HCT116 (cell line): ENCODE measurements at regions not wholly inside any gene's neighbourhood (a gene's known extent, or its start where the extent isn't known, plus 50 kb on each side); places are given as distances from the start of the nearest gene placed in this dataset.

ENCODE experiments used
- ATAC-seq: fragments of 200-7000 bp; cut with Tn5 transposase; 2 replicates; pipeline ENCODE4 v1.9.1; 2020; ENCODE audit warnings: mild to moderate bottlenecking, moderate library complexity
- BruUV-seq: library from RNA; stranded (reverse); fragments of 400-500 nt; replicated peaks from 2 replicates; lab custom pipeline; 2021; lab: Mats Ljungman, UMichigan
- CTCF ChIA-PET: fragments of 300-600 bp; sonication (Branson Sonifier 250); formaldehyde crosslinking; loops from one replicate; lab custom pipeline; 2021; ENCODE audit warnings: antibody characterized with exemption; lab: Charles Lee
- POLR2A ChIA-PET: fragments of 300-600, 350-600 bp; sonication (Branson Sonifier 250); formaldehyde crosslinking; loops from one replicate; lab custom pipeline; 2021; ENCODE audit warnings: antibody characterized with exemption; lab: Charles Lee
- RAD21 ChIA-PET, 2 experiments: fragments of 300-600 bp; sonication (Branson Sonifier 250); formaldehyde crosslinking; loops; one replicate each; lab custom pipeline; 2023; ENCODE audit warnings: low total read pairs in 2 of 2; ENCODE audit not compliant: uncharacterized antibody in 2 of 2, unreplicated experiment in 2 of 2, low non-redundant PET in 1 of 2; lab: Charles Lee
- DNase-seq: peaks from one replicate; pipeline ENCODE4 v3.0.0-alpha.2; 2010; ENCODE audit warnings: low read depth, low spot score
- H2AFZ ChIP-seq: fragments of 200-600 bp; shearing (Covaris generic), sonication (generic); 2 replicates; pipeline ENCODE4 v1.6.1; 2017; ENCODE audit warnings: low read depth, mixed run types, mixed read lengths, antibody characterized with exemption, low read length; ENCODE audit not compliant: poor library complexity, severe bottlenecking
- H3K27ac ChIP-seq: 2 replicates; pipeline ENCODE4 v1.5.1; 2012; ENCODE audit warnings: low read depth, low read length
- H3K27me3 ChIP-seq: fragments of 200-600 bp; sonication (generic); 2 replicates; pipeline ENCODE4 v1.6.1; 2016; ENCODE audit warnings: mixed run types, low read length, mixed read lengths; ENCODE audit not compliant: insufficient read depth
- H3K36me3 ChIP-seq, 2 experiments: fragments of 200-500 bp in 1 of 2; fragments of 200-600 bp in 1 of 2; sonication (Bioruptor generic) in 1 of 2; sonication (generic) in 1 of 2; 2 replicates each; pipeline versions ENCODE4 v1.5.1 to v1.6.1; 2014 to 2016; ENCODE audit warnings: low read length in 2 of 2, inconsistent platforms in 1 of 2, mixed read lengths in 1 of 2, mixed run types in 1 of 2; ENCODE audit not compliant: insufficient read depth in 2 of 2, control insufficient read depth in 1 of 2
- H3K4me1 ChIP-seq, 2 experiments: fragments of 200-600 bp in 1 of 2; sonication (generic) in 1 of 2; 2 replicates each; pipeline versions ENCODE4 v1.5.1 to v1.6.1; 2012 to 2017; ENCODE audit warnings: low read length in 2 of 2, inconsistent platforms in 1 of 2, mild to moderate bottlenecking in 1 of 2, mixed read lengths in 1 of 2, mixed run types in 1 of 2, moderate library complexity in 1 of 2; ENCODE audit not compliant: insufficient read depth in 2 of 2, control insufficient read depth in 1 of 2
- H3K4me2 ChIP-seq: fragments of 200-600 bp; sonication (generic); 2 replicates; pipeline ENCODE4 v1.6.1; 2017; ENCODE audit warnings: mixed run types, low read length, mixed read lengths
- H3K4me3 ChIP-seq, 2 experiments: fragments of 200-600 bp in 1 of 2; sonication (generic) in 1 of 2; replicated peaks in 1 of 2; 2 replicates each; pipeline ENCODE4 v1.5.1; 2011 to 2016; ENCODE audit warnings: low read length in 2 of 2, control low read depth in 1 of 2, low read depth in 1 of 2, mild to moderate bottlenecking in 1 of 2, mixed read lengths in 1 of 2, mixed run types in 1 of 2
- H3K79me2 ChIP-seq: fragments of 200-600 bp; sonication (generic); 2 replicates; pipeline ENCODE4 v1.6.1; 2017; ENCODE audit warnings: mild to moderate bottlenecking, mixed run types, low read length, moderate library complexity, mixed read lengths; ENCODE audit not compliant: insufficient read depth
- H3K9ac ChIP-seq: fragments of 200-600 bp; sonication (generic); 2 replicates; pipeline ENCODE4 v1.6.1; 2016; ENCODE audit warnings: low read length, mixed read lengths
- H3K9me2 ChIP-seq: fragments of 200-600 bp; sonication (generic), shearing (Covaris generic); 2 replicates; pipeline ENCODE4 v1.6.1; 2017; ENCODE audit warnings: mixed run types, mild to moderate bottlenecking, moderate library complexity; ENCODE audit not compliant: insufficient read depth
- H3K9me3 ChIP-seq, 2 experiments: fragments of 200-500 bp in 1 of 2; fragments of 200-600 bp in 1 of 2; sonication (Bioruptor generic) in 1 of 2; sonication (generic) in 1 of 2; 2 replicates each; pipeline ENCODE4 v1.6.1; 2014 to 2017; ENCODE audit warnings: low read length in 2 of 2, mixed read lengths in 2 of 2, inconsistent platforms in 1 of 2, low read depth in 1 of 2, mild to moderate bottlenecking in 1 of 2, mixed run types in 1 of 2, moderate library complexity in 1 of 2; ENCODE audit not compliant: control insufficient read depth in 1 of 2, insufficient read depth in 1 of 2
- H4K20me1 ChIP-seq: fragments of 200-600 bp; sonication (generic), shearing (Covaris generic); 2 replicates; pipeline ENCODE4 v1.6.1; 2017; ENCODE audit warnings: mixed run types, mild to moderate bottlenecking, moderate library complexity; ENCODE audit not compliant: insufficient read depth
- CEBPB ChIP-seq: IDR thresholded peaks from 2 replicates; pipeline ENCODE4 v1.6.1; 2012; ENCODE audit warnings: low read depth
- EGR1 ChIP-seq: IDR thresholded peaks from 2 replicates; pipeline ENCODE4 v1.6.1; 2012; ENCODE audit warnings: low read depth
- ELF1 ChIP-seq: IDR thresholded peaks from 2 replicates; pipeline ENCODE4 v1.6.1; 2012; ENCODE audit warnings: low read depth, borderline replicate concordance
- EZH2phosphoT487 ChIP-seq: fragments of 200-600 bp; IDR thresholded peaks from 2 replicates; pipeline ENCODE4 v1.6.1; 2018; ENCODE audit warnings: antibody characterized with exemption, borderline replicate concordance
- FOSL1 ChIP-seq: IDR thresholded peaks from 2 replicates; pipeline ENCODE4 v1.6.1; 2012; ENCODE audit warnings: low read depth
- JUND ChIP-seq: IDR thresholded peaks from 2 replicates; pipeline ENCODE4 v1.6.1; 2012
- POLR2A ChIP-seq: IDR thresholded peaks from 2 replicates; pipeline ENCODE4 v1.7.0; 2011; ENCODE audit warnings: borderline replicate concordance; ENCODE audit not compliant: insufficient read depth, insufficient read length; ENCODE audit errors: extremely low read depth
- POLR2AphosphoS5 ChIP-seq: IDR thresholded peaks from 2 replicates; pipeline ENCODE4 v1.6.1; 2011; ENCODE audit warnings: mild to moderate bottlenecking, low read depth, low read length, moderate library complexity
- REST ChIP-seq: IDR thresholded peaks from 2 replicates; pipeline ENCODE4 v1.6.1; 2012; ENCODE audit warnings: low read depth
- SP1 ChIP-seq: IDR thresholded peaks from 2 replicates; pipeline ENCODE4 v1.6.1; 2012; ENCODE audit warnings: low read depth
- SRF ChIP-seq: IDR thresholded peaks from 2 replicates; pipeline ENCODE4 v1.6.1; 2012; ENCODE audit warnings: low read depth
- TCF7L2 ChIP-seq: IDR thresholded peaks from 2 replicates; pipeline ENCODE4 v1.7.0; 2011; ENCODE audit warnings: borderline replicate concordance, inconsistent platforms; ENCODE audit not compliant: insufficient read depth, insufficient read length; ENCODE audit errors: extremely low read depth
- YY1 ChIP-seq: IDR thresholded peaks from 2 replicates; pipeline ENCODE4 v1.6.1; 2011; ENCODE audit warnings: low read length, low read depth, moderate library complexity, mild to moderate bottlenecking; ENCODE audit not compliant: insufficient replicate concordance; ENCODE audit errors: extremely low read depth
- ZFX ChIP-seq: fragments of 450-650 bp; IDR thresholded peaks from 2 replicates; pipeline ENCODE4 v1.6.1; 2017
- ZNF274 ChIP-seq: fragments of 200-500 bp; sonication (Bioruptor generic); IDR thresholded peaks from 2 replicates; pipeline ENCODE4 v1.6.1; 2014; ENCODE audit warnings: mild to moderate bottlenecking, low read depth, low read length, inconsistent platforms
- intact Hi-C: fragments of 100-400 bp; cut with micrococcal nuclease; formaldehyde crosslinking; loops from 2 replicates; pipeline ENCODE4 v1.10.0; 2022
- TF ChIP-seq, protein P1 (sequence below): IDR thresholded peaks from 2 replicates; pipeline ENCODE4 v1.6.1; 2012
- TF ChIP-seq, protein P2 (sequence below), 3 experiments: fragments of 200-600 bp in 1 of 3; sonication (generic) in 1 of 3; IDR thresholded peaks in 2 of 3; conservative IDR thresholded peaks in 1 of 3; 2 replicates each; pipeline ENCODE4 v1.5.1; 2012 to 2017; ENCODE audit warnings: low read depth in 2 of 3, low read length in 2 of 3, antibody characterized with exemption in 1 of 3, borderline replicate concordance in 1 of 3, control low read depth in 1 of 3, mild to moderate bottlenecking in 1 of 3, mixed read lengths in 1 of 3, mixed run types in 1 of 3, moderate library complexity in 1 of 3; ENCODE audit not compliant: insufficient read depth in 1 of 3
- TF ChIP-seq, protein P3 (sequence below): IDR thresholded peaks from 2 replicates; pipeline ENCODE4 v1.6.1; 2012

GRCh38 chr3:139219463-139219862 lies 124.4 kb upstream of the MRPS22 start:
- Histone ChIP-seq H3K4me3 (no peak overlapping the region), H3K9me2 (no peaks in the 10 kb centered on the region), H3K9ac (no peak overlapping the region), H4K20me1 (no peaks in the 10 kb centered on the region), H3K79me2 (no peaks in the 10 kb centered on the region), H3K9me3 (no peaks in the 10 kb centered on the region), H3K4me2 (no peak overlapping the region), H2AFZ (no peak overlapping the region), H3K27ac (no peak overlapping the region)
- ChIA-PET RAD21 (no interaction called here), POLR2A (no interaction called here), CTCF (no interaction called here)
- no peak for DNase-seq
- no TSS peak for BruUV-seq
- intact Hi-C loops = no loop called here
- TF ChIP-seq TCF7L2 (no peak), SRF (no peak), EZH2phosphoT487 (no peak), SP1 (no peak), ELF1 (no peak), EGR1 (no peak), YY1 (no peak), CEBPB (no peak), POLR2A (no peak), REST (no peak), ZFX (no peak), ZNF274 (no peak), FOSL1 (no peak), JUND (no peak), POLR2AphosphoS5 (no peak)
- TF ChIP-seq, protein P1, sequence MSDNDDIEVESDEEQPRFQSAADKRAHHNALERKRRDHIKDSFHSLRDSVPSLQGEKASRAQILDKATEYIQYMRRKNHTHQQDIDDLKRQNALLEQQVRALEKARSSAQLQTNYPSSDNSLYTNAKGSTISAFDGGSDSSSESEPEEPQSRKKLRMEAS = no peak
- TF ChIP-seq, protein P2, sequence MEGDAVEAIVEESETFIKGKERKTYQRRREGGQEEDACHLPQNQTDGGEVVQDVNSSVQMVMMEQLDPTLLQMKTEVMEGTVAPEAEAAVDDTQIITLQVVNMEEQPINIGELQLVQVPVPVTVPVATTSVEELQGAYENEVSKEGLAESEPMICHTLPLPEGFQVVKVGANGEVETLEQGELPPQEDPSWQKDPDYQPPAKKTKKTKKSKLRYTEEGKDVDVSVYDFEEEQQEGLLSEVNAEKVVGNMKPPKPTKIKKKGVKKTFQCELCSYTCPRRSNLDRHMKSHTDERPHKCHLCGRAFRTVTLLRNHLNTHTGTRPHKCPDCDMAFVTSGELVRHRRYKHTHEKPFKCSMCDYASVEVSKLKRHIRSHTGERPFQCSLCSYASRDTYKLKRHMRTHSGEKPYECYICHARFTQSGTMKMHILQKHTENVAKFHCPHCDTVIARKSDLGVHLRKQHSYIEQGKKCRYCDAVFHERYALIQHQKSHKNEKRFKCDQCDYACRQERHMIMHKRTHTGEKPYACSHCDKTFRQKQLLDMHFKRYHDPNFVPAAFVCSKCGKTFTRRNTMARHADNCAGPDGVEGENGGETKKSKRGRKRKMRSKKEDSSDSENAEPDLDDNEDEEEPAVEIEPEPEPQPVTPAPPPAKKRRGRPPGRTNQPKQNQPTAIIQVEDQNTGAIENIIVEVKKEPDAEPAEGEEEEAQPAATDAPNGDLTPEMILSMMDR (IDR thresholded peaks at IDR 0.05 in 2 of 3, conservative IDR thresholded peaks at IDR 0.05 in 1 of 3; ENCODE audit: borderline replicate concordance in 1 of 3, insufficient read depth in 1 of 3, low read depth in 2 of 3, low read length in 2 of 3) = no peak
- TF ChIP-seq, protein P3, sequence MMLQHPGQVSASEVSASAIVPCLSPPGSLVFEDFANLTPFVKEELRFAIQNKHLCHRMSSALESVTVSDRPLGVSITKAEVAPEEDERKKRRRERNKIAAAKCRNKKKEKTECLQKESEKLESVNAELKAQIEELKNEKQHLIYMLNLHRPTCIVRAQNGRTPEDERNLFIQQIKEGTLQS = no peak
- TF ChIP-seq, all 23 proteins: peak for 0
- no peak for ATAC-seq
- no peaks in the 10 kb centered on the region for H3K27me3 ChIP-seq
- no peaks in the 10 kb centered on the region for H3K36me3 ChIP-seq
- peaks cover 8 to 11% of the 10 kb centered on the region in 2 experiments; a peak in 2 of 4 replicates for H3K4me1 ChIP-seq
